ENCODE measurements at regions not wholly inside any gene's neighbourhood (a gene's known extent, or its start where the extent isn't known, plus 50 kb on each side); places are given as distances from the start of the nearest gene placed in this dataset.
"Not testable (repeated sequence)": the region's sequence is repeated elsewhere in the genome, so short reads cannot be mapped to it uniquely, and the experiment has no call there.

- DNase-seq (ENCODE audit: low spot score) (no peak), ATAC-seq (no peak)
- Mint-ChIP-seq H3K4me1 (ENCODE audit: low read depth in 2 of 2) (no peaks in the 10 kb centered on the region), H3K4me3 (no peak overlapping the region), H3K36me3 (peaks cover 5% of the 10 kb centered on the region), H3K27ac (no peak overlapping the region), H3K27me3 (no peaks in the 10 kb centered on the region), H3K9me3 (peaks cover 5% of the 10 kb centered on the region)
Observed at GRCh38 chr14:42499137-42499536, 892.5 kb downstream of the LRFN5 start.

DNA sequence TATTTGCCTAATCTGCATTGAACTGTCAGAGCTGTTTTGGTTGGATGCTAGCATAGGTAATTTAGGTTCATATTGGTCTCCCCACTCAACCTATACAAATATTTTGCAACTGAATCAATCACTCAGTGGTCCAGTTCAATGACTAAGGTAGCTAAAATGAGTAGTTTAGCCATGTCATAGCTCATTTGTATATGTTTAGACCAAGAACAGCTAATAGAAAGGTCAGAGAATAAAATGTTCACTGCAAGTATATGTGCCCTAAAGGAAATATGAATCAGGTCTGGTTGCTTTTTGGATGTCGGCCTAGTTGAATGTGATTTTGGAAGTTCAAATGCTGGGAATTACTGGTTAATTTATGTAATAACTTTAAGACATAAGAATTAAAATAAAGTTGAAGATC, 883.9 kb downstream of the LRFN5 start:
- Mint-ChIP-seq H3K4me1 (ENCODE audit: low read depth in 2 of 2) (no peaks in the 10 kb centered on the region), H3K9me3 (peaks cover 3% of the 10 kb centered on the region), H3K36me3 (no peaks in the 10 kb centered on the region), H3K4me3 (no peak overlapping the region), H3K27me3 (no peaks in the 10 kb centered on the region), H3K27ac (no peak overlapping the region)
- DNase-seq (ENCODE audit: low spot score): no peak
- ATAC-seq: no peak

DNA sequence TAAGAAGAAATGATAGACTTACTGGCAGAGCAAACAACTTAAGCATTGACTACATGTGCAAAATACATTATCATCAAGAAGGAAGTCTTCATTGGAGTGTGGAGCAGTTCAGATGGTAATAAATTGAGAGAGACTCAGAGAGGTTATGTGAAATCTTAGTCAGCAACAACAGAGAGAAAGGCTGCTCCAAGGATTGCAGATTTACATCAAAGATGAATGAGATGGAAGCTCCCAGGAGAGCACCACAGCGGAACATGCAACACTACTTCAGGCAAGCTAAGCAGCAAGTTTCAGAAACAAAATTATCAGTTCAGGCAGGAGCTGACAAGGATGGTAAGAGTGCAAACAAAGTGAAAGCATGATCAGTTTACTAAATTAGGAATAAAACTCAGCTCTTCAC, 882.3 kb downstream of the LRFN5 start:
- ATAC-seq (no peak), DNase-seq (ENCODE audit: low spot score) (no peak)
- Mint-ChIP-seq H3K36me3 (no peaks in the 10 kb centered on the region), H3K27ac (no peak overlapping the region), H3K9me3 (peaks cover 3% of the 10 kb centered on the region), H3K4me3 (no peak overlapping the region), H3K4me1 (ENCODE audit: low read depth in 2 of 2) (no peaks in the 10 kb centered on the region), H3K27me3 (no peaks in the 10 kb centered on the region)

GRCh38 chr14:42482345-42482971, 875.8 kb downstream of the LRFN5 start:
- not testable (repeated sequence) for H3K4me1 Mint-ChIP-seq (ENCODE audit: low read depth in 2 of 2); H3K27ac Mint-ChIP-seq; H3K27me3 Mint-ChIP-seq; H3K4me3 Mint-ChIP-seq; DNase-seq (ENCODE audit: low spot score); H3K36me3 Mint-ChIP-seq; H3K9me3 Mint-ChIP-seq; ATAC-seq

- not testable (repeated sequence) for H3K36me3 Mint-ChIP-seq; H3K4me1 Mint-ChIP-seq (ENCODE audit: low read depth in 2 of 2); ATAC-seq; DNase-seq (ENCODE audit: low spot score); H3K4me3 Mint-ChIP-seq; H3K27ac Mint-ChIP-seq; H3K27me3 Mint-ChIP-seq; H3K9me3 Mint-ChIP-seq
Observed at GRCh38 chr14:42481714-42482113, 875.0 kb downstream of the LRFN5 start.

- peaks cover 4% of the 10 kb centered on the region for H3K9me3 Mint-ChIP-seq
- ATAC-seq (no peak), DNase-seq (ENCODE audit: low spot score) (no peak)
- H3K27ac Mint-ChIP-seq: no peak overlapping the region
- no peaks in the 10 kb centered on the region for H3K4me1 Mint-ChIP-seq (ENCODE audit: low read depth in 2 of 2)
- H3K27me3 Mint-ChIP-seq: no peaks in the 10 kb centered on the region
- H3K36me3 Mint-ChIP-seq: no peaks in the 10 kb centered on the region
- H3K4me3 Mint-ChIP-seq: no peak overlapping the region
Observed at GRCh38 chr14:42480255-42480654, 873.6 kb downstream of the LRFN5 start.

DNA sequence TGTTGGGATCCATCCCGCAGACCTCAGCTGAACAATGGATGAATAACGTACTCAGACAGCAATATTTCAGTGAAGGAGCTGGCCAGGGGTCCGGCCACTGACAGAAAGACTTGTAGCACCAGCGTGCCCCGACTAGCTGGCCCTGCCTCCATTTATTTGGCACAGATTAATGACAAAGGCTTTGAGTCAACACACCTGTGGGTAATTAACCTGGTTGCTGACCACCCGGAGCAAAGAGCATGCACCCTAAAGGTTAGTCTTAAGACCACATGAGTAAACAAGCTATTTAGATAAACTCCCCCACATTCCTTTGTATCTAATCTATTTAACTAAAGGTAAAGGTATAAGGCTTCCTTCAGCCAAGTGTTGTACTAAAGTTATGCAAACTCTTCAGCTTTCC, 868.6 kb downstream of the LRFN5 start:
- Mint-ChIP-seq H3K27ac (no peak overlapping the region), H3K36me3 (no peaks in the 10 kb centered on the region), H3K9me3 (peaks cover 15% of the 10 kb centered on the region), H3K27me3 (no peaks in the 10 kb centered on the region), H3K4me3 (no peak overlapping the region), H3K4me1 (ENCODE audit: low read depth in 2 of 2) (no peaks in the 10 kb centered on the region)
- DNase-seq (ENCODE audit: low spot score) (no peak), ATAC-seq (no peak)

DNA sequence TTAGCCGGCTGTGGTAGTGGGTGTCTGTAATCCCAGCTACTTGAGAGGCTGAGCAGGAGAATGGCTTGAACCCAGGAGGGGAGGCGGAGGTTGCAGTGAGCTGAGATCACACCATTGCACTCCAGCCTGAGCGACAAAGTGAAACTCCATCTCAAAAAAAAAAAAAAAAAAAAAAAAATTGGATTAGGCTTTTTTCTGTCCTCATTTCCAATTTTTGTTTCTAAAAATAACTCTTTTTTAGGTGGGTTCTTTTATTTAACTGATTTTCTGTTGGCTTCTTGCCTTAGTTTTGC, 863.7 kb downstream of the LRFN5 start:
- Mint-ChIP-seq H3K4me1 (ENCODE audit: low read depth in 2 of 2) (no peaks in the 10 kb centered on the region), H3K27me3 (no peaks in the 10 kb centered on the region), H3K27ac (no peak overlapping the region), H3K9me3 (peaks cover 19% of the 10 kb centered on the region), H3K4me3 (no peak overlapping the region), H3K36me3 (no peaks in the 10 kb centered on the region)
- ATAC-seq (no peak), DNase-seq (ENCODE audit: low spot score) (no peak)

- H3K9me3 Mint-ChIP-seq: peaks cover 19% of the 10 kb centered on the region
- H3K4me3 Mint-ChIP-seq: no peak overlapping the region
- H3K36me3 Mint-ChIP-seq: no peaks in the 10 kb centered on the region
- DNase-seq (ENCODE audit: low spot score) (no peak), ATAC-seq (no peak)
- H3K27ac Mint-ChIP-seq: no peak overlapping the region
- H3K27me3 Mint-ChIP-seq: no peaks in the 10 kb centered on the region
- no peaks in the 10 kb centered on the region for H3K4me1 Mint-ChIP-seq (ENCODE audit: low read depth in 2 of 2)
Observed at GRCh38 chr14:42469637-42470426, 863.2 kb downstream of the LRFN5 start.

- no peak for DNase-seq (ENCODE audit: low spot score)
- H3K27me3 Mint-ChIP-seq: no peaks in the 10 kb centered on the region
Observed at GRCh38 chr14:42460673-42461072, 854.0 kb downstream of the LRFN5 start.

DNA sequence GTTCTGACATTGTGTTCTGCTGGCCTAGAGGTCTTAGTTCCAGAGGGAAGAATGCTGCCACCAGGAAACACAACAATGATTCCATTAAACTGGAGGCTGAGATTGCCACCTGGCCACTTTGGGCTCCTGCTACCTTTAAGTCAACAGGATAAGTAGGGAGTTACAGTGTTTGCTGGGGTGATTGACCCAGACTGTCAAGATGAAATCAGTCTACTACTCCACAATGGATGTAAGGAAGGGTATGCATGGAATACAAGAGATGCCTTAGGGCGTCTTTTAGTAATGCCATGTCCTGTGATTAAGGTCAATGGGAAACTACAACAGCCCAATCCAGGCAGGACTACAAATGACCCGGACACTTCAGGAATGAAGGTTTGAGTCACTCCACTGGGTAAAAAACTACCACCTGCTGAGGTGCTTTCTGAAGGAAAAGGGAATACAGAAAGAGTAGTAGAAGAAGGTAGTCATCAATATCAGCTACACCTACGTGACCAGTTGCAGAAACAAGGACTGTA, 852.6 kb downstream of the LRFN5 start:
- H3K4me1 Mint-ChIP-seq (ENCODE audit: low read depth in 2 of 2): no peaks in the 10 kb centered on the region
- no peak for DNase-seq (ENCODE audit: low spot score)
- H3K27ac Mint-ChIP-seq: no peak overlapping the region
- H3K9me3 Mint-ChIP-seq: peaks cover 19% of the 10 kb centered on the region
- H3K4me3 Mint-ChIP-seq: no peak overlapping the region
- no peaks in the 10 kb centered on the region for H3K27me3 Mint-ChIP-seq
- no peaks in the 10 kb centered on the region for H3K36me3 Mint-ChIP-seq
- ATAC-seq: no peak

More at GRCh38 chr14:42460673-42461072, 854.0 kb downstream of the LRFN5 start:
- H3K4me1 Mint-ChIP-seq (ENCODE audit: low read depth in 2 of 2): no peaks in the 10 kb centered on the region
- H3K9me3 Mint-ChIP-seq: peaks cover 17% of the 10 kb centered on the region
- H3K4me3 Mint-ChIP-seq: no peak overlapping the region
- no peaks in the 10 kb centered on the region for H3K36me3 Mint-ChIP-seq
- H3K27ac Mint-ChIP-seq: no peak overlapping the region
- ATAC-seq: no peak

- H3K9me3 Mint-ChIP-seq: peaks cover 5% of the 10 kb centered on the region
- H3K4me3 Mint-ChIP-seq: no peak overlapping the region
- no peak overlapping the region for H3K27ac Mint-ChIP-seq
- H3K27me3 Mint-ChIP-seq: no peaks in the 10 kb centered on the region
- no peaks in the 10 kb centered on the region for H3K4me1 Mint-ChIP-seq (ENCODE audit: low read depth in 2 of 2)
- DNase-seq (ENCODE audit: low spot score): no peak
- no peak for ATAC-seq
- H3K36me3 Mint-ChIP-seq: no peaks in the 10 kb centered on the region
Observed at GRCh38 chr14:42441615-42442014, 834.9 kb downstream of the LRFN5 start.

DNA sequence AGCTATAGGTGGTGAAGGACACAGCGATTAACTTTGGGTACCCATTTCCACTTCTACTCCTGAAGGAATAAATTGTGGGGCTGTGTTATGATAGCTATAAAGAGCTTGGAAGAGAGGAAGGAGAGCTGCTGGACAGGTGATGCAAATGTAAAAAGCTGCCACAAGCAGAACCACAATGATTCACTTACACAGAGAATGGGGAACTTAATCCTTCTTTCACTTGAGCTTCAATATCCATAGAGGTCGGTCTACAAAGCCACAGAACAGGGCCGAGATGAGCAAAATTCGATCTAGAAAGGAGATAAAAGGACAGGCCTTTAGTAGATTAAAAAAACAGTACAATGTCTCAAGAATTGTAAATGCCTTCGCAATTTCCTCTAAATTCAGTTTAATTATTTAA, 831.1 kb downstream of the LRFN5 start:
- ATAC-seq (no peak), DNase-seq (ENCODE audit: low spot score) (no peak)
- no peaks in the 10 kb centered on the region for H3K4me1 Mint-ChIP-seq (ENCODE audit: low read depth in 2 of 2)
- H3K9me3 Mint-ChIP-seq: peaks cover 16% of the 10 kb centered on the region
- no peak overlapping the region for H3K4me3 Mint-ChIP-seq
- H3K36me3 Mint-ChIP-seq: no peaks in the 10 kb centered on the region
- H3K27ac Mint-ChIP-seq: no peak overlapping the region
- H3K27me3 Mint-ChIP-seq: no peaks in the 10 kb centered on the region

GRCh38 chr14:42429401-42429800, 822.7 kb downstream of the LRFN5 start:
- Mint-ChIP-seq H3K36me3 (no peaks in the 10 kb centered on the region), H3K27me3 (no peaks in the 10 kb centered on the region), H3K27ac (no peak overlapping the region), H3K9me3 (peaks cover 19% of the 10 kb centered on the region), H3K4me3 (no peak overlapping the region), H3K4me1 (ENCODE audit: low read depth in 2 of 2) (no peaks in the 10 kb centered on the region)
- ATAC-seq: no peak
- no peak for DNase-seq (ENCODE audit: low spot score)

- H3K36me3 Mint-ChIP-seq: no peaks in the 10 kb centered on the region
- H3K4me1 Mint-ChIP-seq (ENCODE audit: low read depth in 2 of 2): no peaks in the 10 kb centered on the region
Observed at GRCh38 chr14:42428996-42429395, 822.3 kb downstream of the LRFN5 start.

More at GRCh38 chr14:42428996-42429395, 822.3 kb downstream of the LRFN5 start:
- ATAC-seq (no peak), DNase-seq (ENCODE audit: low spot score) (no peak)
- no peak overlapping the region for H3K27ac Mint-ChIP-seq
- no peak overlapping the region for H3K4me3 Mint-ChIP-seq
- no peaks in the 10 kb centered on the region for H3K27me3 Mint-ChIP-seq
- peaks cover 18% of the 10 kb centered on the region for H3K9me3 Mint-ChIP-seq

All from natural killer cell treated with Interleukin-12 subunit alpha and Interleukin-12 subunit beta and Interleukin-15 and Interleukin-18, amount 100 ng/mL, for 72 hours (primary cell).